Neural cell (in vitro differentiated cells): ENCODE measurements at regions not wholly inside any gene's neighbourhood (a gene's known extent, or its start where the extent isn't known, plus 50 kb on each side); places are given as distances from the start of the nearest gene placed in this dataset.

Source experiments
- H2AFZ ChIP-seq: fragments of 200-600, 300-800 bp; sonication (generic), shearing (Covaris generic); 2 replicates; pipeline ENCODE4 v1.6.0; 2014; ENCODE audit warnings: low read depth, mild to moderate bottlenecking, antibody characterized with exemption, low read length, moderate library complexity
- H3F3A ChIP-seq: fragments of 200-600 bp; shearing (Covaris generic); 2 replicates; pipeline ENCODE4 v1.6.1; 2016; ENCODE audit warnings: mild to moderate bottlenecking, moderate library complexity, mixed read lengths, antibody characterized with exemption, low read length; ENCODE audit not compliant: insufficient read depth, poor library complexity, severe bottlenecking
- H3K27ac ChIP-seq: fragments of 200-600, 300-800 bp; sonication (generic), shearing (Covaris generic); 2 replicates; pipeline ENCODE4 v1.5.1; 2014; ENCODE audit warnings: mild to moderate bottlenecking, low read length, moderate library complexity
- H3K27me3 ChIP-seq: fragments of 300-800, 200-600 bp; sonication (generic), shearing (Covaris generic); 2 replicates; pipeline ENCODE4 v1.6.0; 2014; ENCODE audit warnings: mild to moderate bottlenecking, low read depth, low read length, moderate library complexity; ENCODE audit not compliant: insufficient read depth
- H3K36me3 ChIP-seq: fragments of 300-800, 200-600 bp; sonication (generic), shearing (Covaris generic); 2 replicates; pipeline ENCODE4 v1.5.1; 2014; ENCODE audit warnings: mild to moderate bottlenecking, antibody characterized with exemption, low read length, moderate library complexity; ENCODE audit not compliant: insufficient read depth
- H3K4me2 ChIP-seq: fragments of 300-800, 200-600 bp; sonication (generic), shearing (Covaris generic); 2 replicates; pipeline ENCODE4 v1.6.0; 2014; ENCODE audit warnings: mild to moderate bottlenecking, low read length
- H3K4me3 ChIP-seq: fragments of 300-800, 200-600 bp; sonication (generic), shearing (Covaris generic); 2 replicates; pipeline ENCODE4 v1.5.1; 2014; ENCODE audit warnings: mild to moderate bottlenecking, low read length, moderate library complexity
- H3K79me2 ChIP-seq: fragments of 200-600 bp; shearing (Covaris generic); replicated peaks from 2 replicates; pipeline ENCODE4 v1.6.0; 2014; ENCODE audit warnings: mild to moderate bottlenecking, low read length, moderate library complexity; ENCODE audit not compliant: insufficient read depth
- H3K9ac ChIP-seq: fragments of 300-800, 200-600 bp; sonication (generic), shearing (Covaris generic); 2 replicates; pipeline ENCODE4 v1.6.1; 2016; ENCODE audit warnings: mild to moderate bottlenecking, low read length, mixed read lengths
- H3K9me2 ChIP-seq: fragments of 200-600 bp; shearing (Covaris generic); 2 replicates; pipeline ENCODE4 v1.6.1; 2016; ENCODE audit warnings: mild to moderate bottlenecking, low read length, mixed read lengths; ENCODE audit not compliant: insufficient read depth
- H3K9me3 ChIP-seq: fragments of 200-600, 300-800 bp; sonication (generic), shearing (Covaris generic); 2 replicates; pipeline ENCODE4 v1.6.1; 2016; ENCODE audit warnings: mild to moderate bottlenecking, mixed run types, low read length, moderate library complexity, mixed read lengths
- H4K20me1 ChIP-seq: fragments of 200-600 bp; shearing (Covaris generic); 2 replicates; pipeline ENCODE4 v1.6.1; 2016; ENCODE audit warnings: mild to moderate bottlenecking, mixed run types; ENCODE audit not compliant: insufficient read depth
- CTCF ChIP-seq: fragments of 450-650 bp; IDR thresholded peaks from 2 replicates; pipeline ENCODE4 v1.5.1; 2014; ENCODE audit warnings: antibody characterized with exemption, mild to moderate bottlenecking, moderate library complexity; ENCODE audit not compliant: poor library complexity, severe bottlenecking
- EP300 ChIP-seq: fragments of 450-650 bp; conservative IDR thresholded peaks from 2 replicates; pipeline ENCODE4 v1.6.1; 2014; ENCODE audit warnings: antibody characterized with exemption, mild to moderate bottlenecking, moderate library complexity; ENCODE audit not compliant: poor library complexity, severe bottlenecking
- EZH2 ChIP-seq: fragments of 200-600, 300-800 bp; shearing (Covaris generic), sonication (generic); IDR thresholded peaks from 2 replicates; pipeline ENCODE4 v1.6.1; 2014; ENCODE audit warnings: antibody characterized with exemption, low read length, borderline replicate concordance, mild to moderate bottlenecking; ENCODE audit not compliant: insufficient read depth, poor library complexity, severe bottlenecking
- MXI1 ChIP-seq: fragments of 450-650 bp; conservative IDR thresholded peaks from 2 replicates; pipeline ENCODE4 v1.6.1; 2014; ENCODE audit warnings: antibody characterized with exemption, mild to moderate bottlenecking; ENCODE audit not compliant: poor library complexity, severe bottlenecking
- POLR2AphosphoS5 ChIP-seq: IDR thresholded peaks from 2 replicates; pipeline ENCODE4 v1.6.1; 2012
- RAD21 ChIP-seq: fragments of 450-650 bp; conservative IDR thresholded peaks from 2 replicates; pipeline ENCODE4 v1.6.1; 2014; ENCODE audit warnings: antibody characterized with exemption, mild to moderate bottlenecking, moderate library complexity
- REST ChIP-seq: IDR thresholded peaks from 2 replicates; pipeline ENCODE4 v1.6.1; 2012; ENCODE audit warnings: borderline replicate concordance
- SMC3 ChIP-seq: fragments of 450-650 bp; conservative IDR thresholded peaks from 2 replicates; pipeline ENCODE4 v1.6.1; 2014; ENCODE audit warnings: antibody characterized with exemption, mild to moderate bottlenecking, moderate library complexity; ENCODE audit not compliant: poor library complexity
- TAF1 ChIP-seq: IDR thresholded peaks from 2 replicates; pipeline ENCODE4 v1.6.1; 2012; ENCODE audit warnings: low read depth

GRCh38 chr15:95486224-95486623, 844.3 kb upstream of the NR2F2 start:
- Histone ChIP-seq H3K79me2 (no peaks in the 10 kb centered on the region), H3K4me3 (no peak overlapping the region), H4K20me1 (no peaks in the 10 kb centered on the region), H3K36me3 (no peaks in the 10 kb centered on the region), H3K4me2 (no peak overlapping the region), H3K27ac (no peak overlapping the region), H3K9me2 (no peaks in the 10 kb centered on the region), H3K9me3 (no peaks in the 10 kb centered on the region), H3K27me3 (no peaks in the 10 kb centered on the region), H3K9ac (no peak overlapping the region), H3F3A (no peaks in the 10 kb centered on the region), H2AFZ (no peak overlapping the region)
- TF ChIP-seq MXI1: no peak
- no peak for TF ChIP-seq POLR2AphosphoS5
- no peak for TF ChIP-seq RAD21
- no peak for TF ChIP-seq EZH2
- TF ChIP-seq CTCF: no peak

GRCh38 chr15:95489103-95489502, 841.4 kb upstream of the NR2F2 start:
- no peaks in the 10 kb centered on the region for H4K20me1 ChIP-seq

More at GRCh38 chr15:95489103-95489502, 841.4 kb upstream of the NR2F2 start:
- Histone ChIP-seq H3K9ac (no peak overlapping the region), H2AFZ (no peak overlapping the region), H3F3A (no peaks in the 10 kb centered on the region), H3K9me2 (no peaks in the 10 kb centered on the region), H3K9me3 (no peaks in the 10 kb centered on the region), H3K27ac (no peak overlapping the region), H3K4me3 (no peak overlapping the region), H3K36me3 (no peaks in the 10 kb centered on the region), H3K4me2 (no peak overlapping the region), H3K27me3 (no peaks in the 10 kb centered on the region), H3K79me2 (no peaks in the 10 kb centered on the region)
- no peak for TF ChIP-seq REST
- TF ChIP-seq EZH2: no peak
- no peak for TF ChIP-seq MXI1
- no peak for TF ChIP-seq EP300
- TF ChIP-seq RAD21: no peak
- no peak for TF ChIP-seq SMC3
- TF ChIP-seq TAF1: no peak
- no peak for TF ChIP-seq CTCF
- TF ChIP-seq POLR2AphosphoS5: no peak
